B cell (primary cell): ENCODE measurements at regions not wholly inside any gene's neighbourhood (a gene's known extent, or its start where the extent isn't known, plus 50 kb on each side); places are given as distances from the start of the nearest gene placed in this dataset.

Source experiments
- EZH2 ChIP-seq: IDR thresholded peaks from 2 replicates; pipeline ENCODE4 v1.6.1; 2012; ENCODE audit warnings: borderline replicate concordance, low read depth, mild to moderate bottlenecking, moderate library complexity, low read length; ENCODE audit not compliant: insufficient read depth, poor library complexity, severe bottlenecking
- TF ChIP-seq, protein P1 (sequence below): fragments of 200-600 bp; IDR thresholded peaks from one replicate; pipeline ENCODE4 v1.8.0; 2022; ENCODE audit warnings: antibody characterized with exemption, mild to moderate bottlenecking

DNA sequence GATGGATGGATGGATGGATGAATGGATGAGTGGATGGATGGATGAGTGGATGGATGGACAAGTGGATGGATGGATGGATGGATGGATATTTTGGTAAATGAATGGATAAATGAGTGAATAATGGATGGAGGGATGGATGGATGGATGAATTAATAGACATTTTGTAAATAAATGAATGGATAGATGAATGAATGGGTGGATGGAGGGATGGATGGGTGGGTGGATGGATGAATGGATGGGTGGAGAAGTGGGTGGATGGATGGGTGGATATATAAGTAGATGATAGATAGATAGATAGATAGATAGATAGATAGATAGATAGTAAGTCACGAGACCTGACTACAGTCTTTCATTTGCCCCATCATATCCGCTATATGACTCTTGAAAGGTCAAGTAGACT, 82.7 kb upstream of the OLFM1 start:
- TF ChIP-seq, protein P1, sequence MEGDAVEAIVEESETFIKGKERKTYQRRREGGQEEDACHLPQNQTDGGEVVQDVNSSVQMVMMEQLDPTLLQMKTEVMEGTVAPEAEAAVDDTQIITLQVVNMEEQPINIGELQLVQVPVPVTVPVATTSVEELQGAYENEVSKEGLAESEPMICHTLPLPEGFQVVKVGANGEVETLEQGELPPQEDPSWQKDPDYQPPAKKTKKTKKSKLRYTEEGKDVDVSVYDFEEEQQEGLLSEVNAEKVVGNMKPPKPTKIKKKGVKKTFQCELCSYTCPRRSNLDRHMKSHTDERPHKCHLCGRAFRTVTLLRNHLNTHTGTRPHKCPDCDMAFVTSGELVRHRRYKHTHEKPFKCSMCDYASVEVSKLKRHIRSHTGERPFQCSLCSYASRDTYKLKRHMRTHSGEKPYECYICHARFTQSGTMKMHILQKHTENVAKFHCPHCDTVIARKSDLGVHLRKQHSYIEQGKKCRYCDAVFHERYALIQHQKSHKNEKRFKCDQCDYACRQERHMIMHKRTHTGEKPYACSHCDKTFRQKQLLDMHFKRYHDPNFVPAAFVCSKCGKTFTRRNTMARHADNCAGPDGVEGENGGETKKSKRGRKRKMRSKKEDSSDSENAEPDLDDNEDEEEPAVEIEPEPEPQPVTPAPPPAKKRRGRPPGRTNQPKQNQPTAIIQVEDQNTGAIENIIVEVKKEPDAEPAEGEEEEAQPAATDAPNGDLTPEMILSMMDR: no peak
- TF ChIP-seq EZH2: no peak
